Natural killer cell (primary cell): ENCODE measurements at regions not wholly inside any gene's neighbourhood (a gene's known extent, or its start where the extent isn't known, plus 50 kb on each side); places are given as distances from the start of the nearest gene placed in this dataset.

Source experiments
- ATAC-seq, 3 donors: fragments of 150-1000 bp in 2 of 3; fragments of 200-7000 bp in 1 of 3; cut with Tn5 transposase; 1 replicate in 1 of 3; 2 replicates in 2 of 3; pipeline ENCODE4 v1.10.0; 2021; ENCODE audit warnings: mild to moderate bottlenecking in 2 of 3, moderate library complexity in 2 of 3
- DNase-seq, 2 donors: peaks; one replicate each; pipeline versions ENCODE4 v3.0.0 to v3.0.0-alpha.2; 2013 to 2021; ENCODE audit warnings: mixed read lengths in 1 of 2
- H3K27ac ChIP-seq: one replicate; pipeline ENCODE4 v1.5.1; 2013; ENCODE audit warnings: mild to moderate bottlenecking, low read length
- H3K27me3 ChIP-seq: one replicate; pipeline ENCODE4 v1.6.1; 2013; ENCODE audit warnings: low read length; ENCODE audit not compliant: control insufficient read depth, insufficient read depth
- H3K36me3 ChIP-seq: one replicate; pipeline ENCODE4 v1.6.1; 2013; ENCODE audit warnings: low read length; ENCODE audit not compliant: control insufficient read depth, insufficient read depth
- H3K4me1 ChIP-seq: one replicate; pipeline ENCODE4 v1.6.1; 2013; ENCODE audit warnings: low read length; ENCODE audit not compliant: control insufficient read depth, insufficient read depth
- H3K4me3 ChIP-seq: one replicate; pipeline ENCODE4 v1.5.1; 2013; ENCODE audit warnings: low read length
- H3K9me3 ChIP-seq: one replicate; pipeline ENCODE4 v1.6.1; 2013; ENCODE audit warnings: low read length; ENCODE audit not compliant: control insufficient read depth, insufficient read depth
- H3K27ac Mint-ChIP-seq, 2 donors: one replicate each; pipeline ENCODE4 v1.8.0; 2022; ENCODE audit warnings: mild to moderate bottlenecking in 2 of 2, mixed read lengths in 2 of 2, moderate library complexity in 1 of 2
- H3K27me3 Mint-ChIP-seq, 2 donors: one replicate each; pipeline ENCODE4 v1.8.0; 2022; ENCODE audit warnings: low read depth in 2 of 2, mixed read lengths in 2 of 2
- H3K36me3 Mint-ChIP-seq: one replicate; pipeline ENCODE4 v1.8.0; 2022; ENCODE audit warnings: mixed read lengths
- H3K4me1 Mint-ChIP-seq, 2 donors: one replicate each; pipeline ENCODE4 v1.8.0; 2022; ENCODE audit warnings: mixed read lengths in 2 of 2
- H3K4me3 Mint-ChIP-seq: one replicate; pipeline ENCODE4 v1.8.0; 2022; ENCODE audit warnings: mild to moderate bottlenecking, moderate library complexity, mixed read lengths
- H3K9me3 Mint-ChIP-seq, 2 donors: one replicate each; pipeline ENCODE4 v1.8.0; 2022; ENCODE audit warnings: mixed read lengths in 2 of 2
- CTCF ChIP-seq: fragments of 200-600 bp; IDR thresholded peaks from one replicate; pipeline ENCODE4 v1.8.0; 2022; ENCODE audit warnings: antibody characterized with exemption
- WGBS: methylation state at CpG from one replicate; pipeline ENCODE4 v1.1.7; 2013; ENCODE audit warnings: missing lambda C conversion rate; ENCODE audit not compliant: insufficient coverage; 5-methylcytosine and 5-hydroxymethylcytosine counted together
- intact Hi-C: fragments of 100-400 bp; cut with micrococcal nuclease; formaldehyde crosslinking; loops from one replicate; pipeline ENCODE4 v1.14.2; 2022

- H3K27me3 Mint-ChIP-seq, result peaks cover 0 to 4% of the 10 kb centered on the region in 2 donors
- ATAC-seq (no peak), DNase-seq (no peak)
- H3K36me3 Mint-ChIP-seq, result no peaks in the 10 kb centered on the region
- intact Hi-C loops, result no loop called here
- peaks cover 4% of the 10 kb centered on the region for H3K9me3 ChIP-seq
- H3K4me1 ChIP-seq, result no peaks in the 10 kb centered on the region
- H3K36me3 ChIP-seq, result no peaks in the 10 kb centered on the region
- no peaks in the 10 kb centered on the region for H3K4me1 Mint-ChIP-seq
- H3K9me3 Mint-ChIP-seq, result peaks cover 0 to 4% of the 10 kb centered on the region in 2 donors
- H3K27me3 ChIP-seq, result no peaks in the 10 kb centered on the region
- no peak for TF ChIP-seq CTCF
- H3K4me3 Mint-ChIP-seq, result no peak overlapping the region
- H3K4me3 ChIP-seq, result no peak overlapping the region
- no peak overlapping the region for H3K27ac Mint-ChIP-seq
- no peak overlapping the region for H3K27ac ChIP-seq
- 44% methylated on average over 9 of the region's 9 CpGs for WGBS
Measured at GRCh38 chr11:129595038-129595962, 219.7 kb downstream of the BARX2 start.

GRCh38 chr11:129596351-129596750 is 219.3 kb upstream of the TMEM45B start:
- peaks cover 0 to 4% of the 10 kb centered on the region in 2 donors for H3K9me3 Mint-ChIP-seq
- peaks cover 0 to 7% of the 10 kb centered on the region in 2 donors for H3K27me3 Mint-ChIP-seq
- no peaks in the 10 kb centered on the region for H3K4me1 Mint-ChIP-seq
- Histone ChIP-seq H3K4me1 (no peaks in the 10 kb centered on the region), H3K4me3 (no peak overlapping the region), H3K9me3 (peaks cover 4% of the 10 kb centered on the region), H3K27me3 (no peaks in the 10 kb centered on the region), H3K27ac (no peak overlapping the region), H3K36me3 (no peaks in the 10 kb centered on the region)
- no peak for ATAC-seq
- WGBS, result 86% methylated on average over 4 of the region's 4 CpGs
- DNase-seq, result no peak
- TF ChIP-seq CTCF, result no peak
- H3K4me3 Mint-ChIP-seq, result no peak overlapping the region
- no peak overlapping the region for H3K27ac Mint-ChIP-seq
- no peaks in the 10 kb centered on the region for H3K36me3 Mint-ChIP-seq
- intact Hi-C loops, result no loop called here

- Histone ChIP-seq H3K36me3 (no peaks in the 10 kb centered on the region), H3K4me1 (no peaks in the 10 kb centered on the region), H3K27ac (no peak overlapping the region), H3K27me3 (no peaks in the 10 kb centered on the region), H3K4me3 (no peak overlapping the region), H3K9me3 (peaks cover 4% of the 10 kb centered on the region)
- TF ChIP-seq CTCF, result no peak
- DNase-seq (no peak), ATAC-seq (no peak)
- Mint-ChIP-seq H3K4me3 (no peak overlapping the region), H3K27ac (no peak overlapping the region), H3K4me1 (no peaks in the 10 kb centered on the region), H3K27me3 (peaks cover 0 to 4% of the 10 kb centered on the region in 2 donors), H3K9me3 (peaks cover 0 to 4% of the 10 kb centered on the region in 2 donors), H3K36me3 (no peaks in the 10 kb centered on the region)
- intact Hi-C loops, result no loop called here
- WGBS, result 74% methylated on average over 3 of the region's 3 CpGs
Measured at GRCh38 chr11:129598378-129598777, 217.3 kb upstream of the TMEM45B start.

GRCh38 chr11:129605815-129606214 is 209.8 kb upstream of the TMEM45B start:
- Mint-ChIP-seq H3K36me3 (no peaks in the 10 kb centered on the region), H3K9me3 (no peaks in the 10 kb centered on the region), H3K27me3 (peaks cover 4 to 9% of the 10 kb centered on the region in 2 donors), H3K4me1 (no peaks in the 10 kb centered on the region), H3K27ac (no peak overlapping the region), H3K4me3 (no peak overlapping the region)
- intact Hi-C loops, result no loop called here
- Histone ChIP-seq H3K4me1 (no peaks in the 10 kb centered on the region), H3K4me3 (no peak overlapping the region), H3K9me3 (no peaks in the 10 kb centered on the region), H3K36me3 (no peaks in the 10 kb centered on the region), H3K27ac (no peak overlapping the region), H3K27me3 (no peaks in the 10 kb centered on the region)
- ATAC-seq (no peak), DNase-seq (no peak)
- TF ChIP-seq CTCF, result no peak
